Endodermal cell (in vitro differentiated cells): ENCODE measurements at regions not wholly inside any gene's neighbourhood (a gene's known extent, or its start where the extent isn't known, plus 50 kb on each side); places are given as distances from the start of the nearest gene placed in this dataset.
A peak's percentile ranks its signal among the peaks of the same experiment; 100 is the strongest.

Experiments
- DNase-seq: peaks from one replicate; pipeline ENCODE4 v3.0.0-alpha.2; 2017
- H3K27ac ChIP-seq: 2 replicates; pipeline ENCODE4 v1.5.1; 2013; ENCODE audit warnings: mild to moderate bottlenecking, low read depth, low read length, moderate library complexity
- H3K27me3 ChIP-seq: 2 replicates; pipeline ENCODE4 v1.6.1; 2013; ENCODE audit warnings: mild to moderate bottlenecking, low read length, moderate library complexity; ENCODE audit not compliant: insufficient read depth, control insufficient read depth, poor library complexity, severe bottlenecking
- H3K36me3 ChIP-seq: 2 replicates; pipeline ENCODE4 v1.7.0; 2013; ENCODE audit warnings: mild to moderate bottlenecking, low read length, moderate library complexity; ENCODE audit not compliant: control insufficient read depth, insufficient read depth
- H3K4me1 ChIP-seq: one replicate; pipeline ENCODE4 v1.7.0; 2013; ENCODE audit warnings: low read length; ENCODE audit not compliant: control insufficient read depth, insufficient read depth
- H3K4me3 ChIP-seq: 2 replicates; pipeline ENCODE4 v1.5.1; 2013; ENCODE audit warnings: mild to moderate bottlenecking, low read length, moderate library complexity
- H3K9ac ChIP-seq: 2 replicates; pipeline ENCODE4 v1.6.1; 2013; ENCODE audit warnings: mild to moderate bottlenecking, low read length, moderate library complexity; ENCODE audit not compliant: poor library complexity, severe bottlenecking; ENCODE audit errors: extremely low read depth
- H3K9me3 ChIP-seq: 2 replicates; pipeline ENCODE4 v1.6.1; 2013; ENCODE audit warnings: mild to moderate bottlenecking, low read length, moderate library complexity; ENCODE audit not compliant: control insufficient read depth
- H3K27ac Mint-ChIP-seq: 2 replicates; pipeline ENCODE4 v1.8.0; 2020; ENCODE audit warnings: mixed read lengths
- H3K27me3 Mint-ChIP-seq: 2 replicates; pipeline ENCODE4 v1.8.0; 2021; ENCODE audit warnings: mild to moderate bottlenecking, mixed read lengths; ENCODE audit not compliant: insufficient read depth
- H3K36me3 Mint-ChIP-seq: 2 replicates; pipeline ENCODE4 v1.8.0; 2020; ENCODE audit warnings: low read depth, mixed read lengths
- H3K4me1 Mint-ChIP-seq: 2 replicates; pipeline ENCODE4 v1.8.0; 2020; ENCODE audit warnings: mixed read lengths
- H3K4me3 Mint-ChIP-seq: 2 replicates; pipeline ENCODE4 v1.8.0; 2020; ENCODE audit warnings: mild to moderate bottlenecking, moderate library complexity, mixed read lengths
- H3K9me3 Mint-ChIP-seq: 2 replicates; pipeline ENCODE4 v1.8.0; 2020; ENCODE audit warnings: mild to moderate bottlenecking, mixed read lengths
- CTCF ChIP-seq: fragments of 200-600 bp; sonication (generic); conservative IDR thresholded peaks from 2 replicates; pipeline ENCODE4 v1.5.0; 2021; ENCODE audit warnings: antibody characterized with exemption, mild to moderate bottlenecking
- WGBS, 2 experiments: methylation state at CpG; one replicate each; pipeline versions ENCODE4 v1.1.5 to v1.1.7; 2013; ENCODE audit warnings: missing lambda C conversion rate in 2 of 2, mixed read lengths in 1 of 2; ENCODE audit not compliant: insufficient coverage in 1 of 2, insufficient read length in 1 of 2; 5-methylcytosine and 5-hydroxymethylcytosine counted together

GRCh38 chr13:73254827-73255226 lies 196.0 kb downstream of the KLF5 start:
- Mint-ChIP-seq H3K9me3 (peaks cover 2% of the 10 kb centered on the region), H3K27me3 (no peaks in the 10 kb centered on the region), H3K4me1 (peaks cover 36% of the 10 kb centered on the region), H3K27ac (no peak overlapping the region), H3K4me3 (no peak overlapping the region), H3K36me3 (no peaks in the 10 kb centered on the region)
- no peaks in the 10 kb centered on the region for H3K27me3 ChIP-seq
- H3K36me3 ChIP-seq, result no peaks in the 10 kb centered on the region
- no peak for DNase-seq
- no peak overlapping the region for H3K27ac ChIP-seq
- TF ChIP-seq CTCF, result no peak
- no peaks in the 10 kb centered on the region for H3K9me3 ChIP-seq
- peaks cover 18% of the 10 kb centered on the region for H3K4me1 ChIP-seq
- H3K9ac ChIP-seq, result no peak overlapping the region
- H3K4me3 ChIP-seq, result no peak overlapping the region
- 86 to 100% methylated on average over 2 of the region's 2 CpGs for WGBS, 2 experiments

- peaks cover 29% of the 10 kb centered on the region for H3K4me1 Mint-ChIP-seq
- no peaks in the 10 kb centered on the region for H3K36me3 Mint-ChIP-seq
These were observed 192.9 kb downstream of the KLF5 start for GRCh38 chr13:73251626-73252265.

GRCh38 chr13:73250061-73250460 lies 191.3 kb downstream of the KLF5 start:
- 92 to 95% methylated on average over 6 to 7 of the region's 7 CpGs for WGBS, 2 experiments
- peaks cover 2% of the 10 kb centered on the region for H3K9me3 Mint-ChIP-seq
- no peak overlapping the region for H3K27ac Mint-ChIP-seq
- peaks cover 35% of the 10 kb centered on the region for H3K4me1 Mint-ChIP-seq
- no peaks in the 10 kb centered on the region for H3K9me3 ChIP-seq
- H3K27me3 ChIP-seq, result no peaks in the 10 kb centered on the region
- H3K4me3 ChIP-seq, result peak overlapping the region; percentile 13
- no peaks in the 10 kb centered on the region for H3K36me3 ChIP-seq
- DNase-seq, result no peak
- H3K4me3 Mint-ChIP-seq, result no peak overlapping the region
- H3K4me1 ChIP-seq, result peaks cover 9% of the 10 kb centered on the region
- no peak overlapping the region for H3K27ac ChIP-seq
- no peak for TF ChIP-seq CTCF
- no peaks in the 10 kb centered on the region for H3K36me3 Mint-ChIP-seq
- no peaks in the 10 kb centered on the region for H3K27me3 Mint-ChIP-seq
- H3K9ac ChIP-seq, result no peak overlapping the region

More at GRCh38 chr13:73251626-73252265, 192.9 kb downstream of the KLF5 start:
- TF ChIP-seq CTCF, result no peak
- no peaks in the 10 kb centered on the region for H3K36me3 ChIP-seq
- Mint-ChIP-seq H3K27me3 (no peaks in the 10 kb centered on the region), H3K4me3 (no peak overlapping the region), H3K9me3 (peaks cover 2% of the 10 kb centered on the region), H3K27ac (no peak overlapping the region)
- WGBS, 2 experiments, result 92 to 100% methylated on average over 1 of the region's 1 CpG
- H3K27me3 ChIP-seq, result no peaks in the 10 kb centered on the region
- H3K27ac ChIP-seq, result no peak overlapping the region
- H3K9ac ChIP-seq, result no peak overlapping the region
- no peaks in the 10 kb centered on the region for H3K9me3 ChIP-seq
- no peak overlapping the region for H3K4me3 ChIP-seq
- peaks cover 9% of the 10 kb centered on the region for H3K4me1 ChIP-seq
- no peak for DNase-seq
